Spleen (tissue), 11 donors: ENCODE measurements at regions not wholly inside any gene's neighbourhood (a gene's known extent, or its start where the extent isn't known, plus 50 kb on each side); places are given as distances from the start of the nearest gene placed in this dataset.
"Not testable (repeated sequence)": the region's sequence is repeated elsewhere in the genome, so short reads cannot be mapped to it uniquely, and the experiment has no call there.

Source experiments
- DNase-seq: peaks from one replicate; pipeline ENCODE4 v3.0.0-alpha.2; 2020
- H3K27ac ChIP-seq, 8 donors: fragments of 200-600 bp; sonication (generic) in 7 of 8; 1 replicate in 4 of 8; 2 replicates in 4 of 8; pipeline versions ENCODE4 v1.5.0 to v1.8.0; 2016 to 2021; ENCODE audit warnings: inconsistent platforms in 4 of 8, mild to moderate bottlenecking in 4 of 8, moderate library complexity in 1 of 8
- H3K27me3 ChIP-seq, 7 donors: fragments of 200-600 bp; sonication (generic) in 6 of 7; replicated peaks in 1 of 7; 1 replicate in 4 of 7; 2 replicates in 3 of 7; pipeline versions ENCODE4 v1.5.0 to v1.8.0; 2016 to 2021; ENCODE audit warnings: inconsistent platforms in 3 of 7, mild to moderate bottlenecking in 1 of 7
- H3K36me3 ChIP-seq, 6 donors: fragments of 200-600 bp; sonication (generic) in 5 of 6; 1 replicate in 4 of 6; 2 replicates in 2 of 6; pipeline versions ENCODE4 v1.5.0 to v1.8.0; 2016 to 2021; ENCODE audit warnings: inconsistent platforms in 2 of 6
- H3K4me1 ChIP-seq, 6 donors: fragments of 200-600 bp; sonication (generic) in 5 of 6; 1 replicate in 3 of 6; 2 replicates in 3 of 6; pipeline versions ENCODE4 v1.5.0 to v1.8.0; 2016 to 2021; ENCODE audit warnings: inconsistent platforms in 3 of 6
- H3K4me3 ChIP-seq, 8 donors: fragments of 200-600 bp; sonication (generic) in 7 of 8; 1 replicate in 4 of 8; 2 replicates in 4 of 8; pipeline versions ENCODE4 v1.5.0 to v1.8.0; 2016 to 2021; ENCODE audit warnings: inconsistent platforms in 4 of 8, mild to moderate bottlenecking in 4 of 8, moderate library complexity in 2 of 8
- H3K9me3 ChIP-seq, 8 donors: fragments of 200-600 bp; sonication (generic) in 7 of 8; 1 replicate in 4 of 8; 2 replicates in 4 of 8; pipeline versions ENCODE4 v1.5.0 to v1.8.0; 2016 to 2021; ENCODE audit warnings: inconsistent platforms in 4 of 8
- CTCF ChIP-seq, 11 experiments: fragments of 200-600 bp in 7 of 11; fragments of 450-650 bp in 4 of 11; sonication (generic) in 4 of 11; IDR thresholded peaks in 8 of 11; conservative IDR thresholded peaks in 3 of 11; 1 replicate in 7 of 11; 2 replicates in 4 of 11; pipeline versions ENCODE4 v1.4.0 to v1.8.0; 2016 to 2021; ENCODE audit warnings: antibody characterized with exemption in 11 of 11, inconsistent platforms in 4 of 11, mild to moderate bottlenecking in 1 of 11
- POLR2A ChIP-seq, 3 donors: fragments of 450-650 bp; IDR thresholded peaks; one replicate each; pipeline ENCODE4 v1.5.1; 2017; ENCODE audit warnings: antibody characterized with exemption in 3 of 3, mild to moderate bottlenecking in 1 of 3
- POLR2AphosphoS5 ChIP-seq, 3 donors: sonication (generic); formaldehyde crosslinking; IDR thresholded peaks; one replicate each; pipeline ENCODE4 v1.5.1; 2017; ENCODE audit warnings: antibody characterized with exemption in 3 of 3
- WGBS, 5 donors: extraction: QIAGEN DNeasy Blood & Tissue Kit in 3 of 5; methylation state at CpG; one replicate each; pipeline versions ENCODE4 v1.1.5 to v1.1.7; 2013 to 2018; 5-methylcytosine and 5-hydroxymethylcytosine counted together
- intact Hi-C: fragments of 100-400 bp; cut with DNase I; formaldehyde crosslinking; loops from one replicate; pipeline ENCODE4 v1.15.0; 2023; ENCODE audit warnings: low total_unique reads
- donor health status: healthy with polysubstance abuse.
- donor health status: DM: no; HTN: no; CAD: no; lungs with moderate emphysema.
- donor health status: DM: no; HTN: no; CAD: no.
- donor health status: Bipolar disorder and iron deficiency.
- donor health status: healthy.
- donor health status: DM: no; HTN: no; CAD: no.
- donor health status: DM: yes; HTN: yes; CAD: no.

GRCh38 chr7:83259064-83259463 is 96.4 kb upstream of the PCLO start:
- WGBS, 5 donors, result 72 to 79% (median 76%) methylated on average over 2 of the region's 2 CpGs
- DNase-seq, result no peak
- Histone ChIP-seq H3K36me3 (no peaks in the 10 kb centered on the region), H3K27me3 (no peaks in the 10 kb centered on the region), H3K9me3 (peaks cover 0 to 3% (median 0%) of the 10 kb centered on the region in 8 donors), H3K27ac (no peak overlapping the region), H3K4me3 (no peak overlapping the region), H3K4me1 (no peaks in the 10 kb centered on the region)
- intact Hi-C loops, result no loop called here
- TF ChIP-seq POLR2A (IDR thresholded peaks at IDR 0.05) (no peak), POLR2AphosphoS5 (IDR thresholded peaks at IDR 0.05) (no peak), CTCF (IDR thresholded peaks at IDR 0.05 in 8 of 11, conservative IDR thresholded peaks at IDR 0.05 in 3 of 11) (no peak)

GRCh38 chr7:83248000-83248399 is 85.3 kb upstream of the PCLO start:
- no peaks in the 10 kb centered on the region for H3K4me1 ChIP-seq
- no peak overlapping the region for H3K4me3 ChIP-seq
- TF ChIP-seq POLR2A (IDR thresholded peaks at IDR 0.05) (no peak), POLR2AphosphoS5 (IDR thresholded peaks at IDR 0.05) (no peak), CTCF (IDR thresholded peaks at IDR 0.05 in 8 of 11, conservative IDR thresholded peaks at IDR 0.05 in 3 of 11) (no peak)
- H3K36me3 ChIP-seq, result no peaks in the 10 kb centered on the region
- no peaks in the 10 kb centered on the region for H3K27me3 ChIP-seq
- no peak for DNase-seq
- intact Hi-C loops, result loop anchor here (10.0 kb wide), 1 partner anchor 57 kb away; no protein-coding TSS in a partner anchor
- H3K27ac ChIP-seq, result no peak overlapping the region
- 64 to 84% (median 73%) methylated on average over 3 of the region's 3 CpGs for WGBS, 5 donors
- H3K9me3 ChIP-seq, result peaks cover 0 to 29% (median 17%) of the 10 kb centered on the region in 8 donors

GRCh38 chr7:83219231-83219630 is 56.5 kb upstream of the PCLO start:
- H3K9me3 ChIP-seq, intact Hi-C loops, DNase-seq, H3K36me3 ChIP-seq, H3K4me3 ChIP-seq, H3K4me1 ChIP-seq, H3K27me3 ChIP-seq, H3K27ac ChIP-seq: not testable (repeated sequence)
- 75 to 85% (median 77%) methylated on average over 5 of the region's 5 CpGs for whole genome bisulfite sequencing, 5 donors

GRCh38 chr7:83212883-83213282 is 50.2 kb upstream of the PCLO start:
- WGBS, 5 donors, result 75 to 89% (median 78%) methylated on average over 2 of the region's 2 CpGs
- intact Hi-C loops, result no loop called here

More at GRCh38 chr7:83212883-83213282, 50.2 kb upstream of the PCLO start:
- Histone ChIP-seq H3K36me3 (no peaks in the 10 kb centered on the region), H3K27me3 (no peaks in the 10 kb centered on the region), H3K4me3 (no peak overlapping the region), H3K27ac (no peak overlapping the region), H3K9me3 (peaks cover 0 to 3% (median 0%) of the 10 kb centered on the region in 8 donors), H3K4me1 (no peaks in the 10 kb centered on the region)
- no peak for DNase-seq
- TF ChIP-seq CTCF (IDR thresholded peaks at IDR 0.05 in 8 of 11, conservative IDR thresholded peaks at IDR 0.05 in 3 of 11), result no peak
- TF ChIP-seq POLR2AphosphoS5 (IDR thresholded peaks at IDR 0.05), result no peak
- TF ChIP-seq POLR2A (IDR thresholded peaks at IDR 0.05), result no peak
